Fibroblast of pulmonary artery (primary cell): ENCODE measurements at regions not wholly inside any gene's neighbourhood (a gene's known extent, or its start where the extent isn't known, plus 50 kb on each side); places are given as distances from the start of the nearest gene placed in this dataset.
A peak's percentile ranks its signal among the peaks of the same experiment; 100 is the strongest.

Experiments
- DNase-seq: peaks from one replicate; pipeline ENCODE4 v3.0.0-alpha.2; 2010; ENCODE audit warnings: low read depth
- H3K4me3 ChIP-seq: replicated peaks from 2 replicates; pipeline ENCODE4 v1.5.1; 2011; ENCODE audit warnings: low read depth, mild to moderate bottlenecking, control low read depth, low read length, moderate library complexity
- TF ChIP-seq, protein P1 (sequence below): IDR thresholded peaks from 2 replicates; pipeline ENCODE4 v1.5.1; 2011; ENCODE audit warnings: mild to moderate bottlenecking, control low read depth, low read length, inconsistent platforms; ENCODE audit errors: missing control alignments

DNA sequence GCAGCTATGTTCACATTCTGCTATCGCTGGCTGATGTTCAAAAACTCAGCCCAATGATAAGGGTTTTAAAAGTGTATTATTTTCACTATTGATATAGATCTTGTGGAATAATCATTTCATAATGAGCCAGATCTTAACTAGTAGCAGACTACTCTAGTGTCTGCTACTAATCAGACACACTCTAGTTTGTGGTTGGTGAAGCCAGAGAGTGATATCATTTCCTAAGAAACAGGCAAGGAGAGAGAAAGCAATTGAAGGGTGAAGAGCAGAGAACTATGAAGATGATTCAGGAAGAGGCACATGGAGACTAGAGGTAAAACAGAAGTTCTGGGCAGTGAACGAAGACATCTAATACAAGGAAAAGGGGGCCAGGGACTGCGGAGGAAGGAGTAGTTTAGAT is 58.2 kb upstream of the BET1 start:
- no peak for DNase-seq
- TF ChIP-seq, protein P1, sequence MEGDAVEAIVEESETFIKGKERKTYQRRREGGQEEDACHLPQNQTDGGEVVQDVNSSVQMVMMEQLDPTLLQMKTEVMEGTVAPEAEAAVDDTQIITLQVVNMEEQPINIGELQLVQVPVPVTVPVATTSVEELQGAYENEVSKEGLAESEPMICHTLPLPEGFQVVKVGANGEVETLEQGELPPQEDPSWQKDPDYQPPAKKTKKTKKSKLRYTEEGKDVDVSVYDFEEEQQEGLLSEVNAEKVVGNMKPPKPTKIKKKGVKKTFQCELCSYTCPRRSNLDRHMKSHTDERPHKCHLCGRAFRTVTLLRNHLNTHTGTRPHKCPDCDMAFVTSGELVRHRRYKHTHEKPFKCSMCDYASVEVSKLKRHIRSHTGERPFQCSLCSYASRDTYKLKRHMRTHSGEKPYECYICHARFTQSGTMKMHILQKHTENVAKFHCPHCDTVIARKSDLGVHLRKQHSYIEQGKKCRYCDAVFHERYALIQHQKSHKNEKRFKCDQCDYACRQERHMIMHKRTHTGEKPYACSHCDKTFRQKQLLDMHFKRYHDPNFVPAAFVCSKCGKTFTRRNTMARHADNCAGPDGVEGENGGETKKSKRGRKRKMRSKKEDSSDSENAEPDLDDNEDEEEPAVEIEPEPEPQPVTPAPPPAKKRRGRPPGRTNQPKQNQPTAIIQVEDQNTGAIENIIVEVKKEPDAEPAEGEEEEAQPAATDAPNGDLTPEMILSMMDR = no peak
- no peak overlapping the region for H3K4me3 ChIP-seq

GRCh38 chr7:94064541-94065191 is 60.5 kb upstream of the BET1 start:
- DNase-seq = peak; percentile 58
- no peak overlapping the region for H3K4me3 ChIP-seq
- TF ChIP-seq, protein P1 = peak; percentile 23

- TF ChIP-seq, protein P1 = no peak
- no peak overlapping the region for H3K4me3 ChIP-seq
Measured at GRCh38 chr7:94067047-94067446, 62.9 kb upstream of the BET1 start.

GRCh38 chr7:94067506-94067905 is 63.4 kb upstream of the BET1 start:
- peak; percentile 23 for DNase-seq
- TF ChIP-seq, protein P1 = no peak
- no peak overlapping the region for H3K4me3 ChIP-seq

More at GRCh38 chr7:94067047-94067446, 62.9 kb upstream of the BET1 start:
- no peak for DNase-seq

DNA sequence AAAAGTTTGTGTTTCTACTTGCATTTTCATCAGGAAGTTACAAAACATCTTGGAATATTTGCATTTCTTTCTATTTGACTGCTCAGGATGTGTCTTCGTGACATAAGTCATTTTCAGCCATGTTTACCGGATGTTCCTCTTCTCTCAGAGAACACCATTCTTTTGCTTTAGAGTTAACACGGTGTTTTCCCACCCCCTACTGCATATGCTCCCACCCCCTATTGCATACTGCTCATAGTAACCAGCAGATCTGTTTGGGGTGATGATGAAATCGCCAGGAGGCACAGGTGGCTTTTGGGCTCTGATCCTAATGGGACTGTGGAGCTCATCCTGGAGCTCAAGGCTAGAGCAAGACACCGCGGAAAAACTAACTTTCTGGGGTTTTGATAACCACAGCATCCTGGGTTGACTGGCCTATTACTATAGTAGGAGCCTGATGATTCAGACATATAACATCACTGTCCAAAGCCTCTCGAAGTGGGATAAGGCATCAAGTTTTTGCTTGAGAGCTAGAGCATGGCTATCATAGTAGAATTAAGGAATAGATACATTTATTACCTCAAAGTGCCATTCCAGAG is 65.1 kb upstream of the BET1 start:
- TF ChIP-seq, protein P1 = no peak
- no peak for DNase-seq
- no peak overlapping the region for H3K4me3 ChIP-seq

DNA sequence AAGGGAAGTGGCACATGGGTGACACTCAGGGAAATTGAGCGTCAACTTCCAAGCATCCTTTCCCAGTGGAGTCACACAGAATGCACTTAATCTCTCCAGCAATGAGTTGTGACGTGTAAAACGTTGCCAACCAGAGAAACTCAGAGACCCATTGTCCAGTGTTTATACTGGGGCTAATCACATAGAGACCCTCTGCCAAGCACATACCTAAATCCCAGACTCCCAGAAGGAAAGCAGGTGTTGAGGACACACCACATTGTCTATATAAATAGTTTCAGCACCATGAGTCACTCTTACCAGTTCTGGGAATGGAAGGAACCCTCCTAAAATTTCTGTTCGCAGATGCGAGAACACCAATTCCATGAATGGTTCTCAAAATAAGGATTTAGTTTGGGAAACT is 76.4 kb upstream of the BET1 start:
- no peak for DNase-seq
- no peak overlapping the region for H3K4me3 ChIP-seq
- TF ChIP-seq, protein P1 = no peak

DNA sequence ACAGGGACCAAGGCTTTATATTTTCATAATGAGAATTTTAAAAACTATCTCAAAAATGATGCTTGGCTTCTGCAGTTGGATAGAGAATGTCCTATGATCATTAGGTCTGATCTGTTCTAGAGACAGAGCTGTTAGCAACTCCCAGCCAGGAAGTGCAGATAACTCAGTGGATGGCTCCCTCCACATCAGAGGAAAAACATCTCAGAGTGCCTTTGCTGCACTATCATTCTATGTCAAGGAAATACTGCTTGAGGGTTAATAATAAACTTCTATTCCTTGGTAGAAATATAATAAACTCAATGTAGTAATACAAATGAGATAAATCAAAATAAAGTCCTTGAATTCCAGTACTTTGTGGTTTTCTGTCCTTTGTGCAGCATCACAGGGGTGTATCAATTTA is 78.0 kb upstream of the BET1 start:
- no peak for DNase-seq
- TF ChIP-seq, protein P1 = no peak
- no peak overlapping the region for H3K4me3 ChIP-seq
